ENCODE measurements at regions not wholly inside any gene's neighbourhood (a gene's known extent, or its start where the extent isn't known, plus 50 kb on each side); places are given as distances from the start of the nearest gene placed in this dataset.
"Not testable (repeated sequence)": the region's sequence is repeated elsewhere in the genome, so short reads cannot be mapped to it uniquely, and the experiment has no call there.

DNA sequence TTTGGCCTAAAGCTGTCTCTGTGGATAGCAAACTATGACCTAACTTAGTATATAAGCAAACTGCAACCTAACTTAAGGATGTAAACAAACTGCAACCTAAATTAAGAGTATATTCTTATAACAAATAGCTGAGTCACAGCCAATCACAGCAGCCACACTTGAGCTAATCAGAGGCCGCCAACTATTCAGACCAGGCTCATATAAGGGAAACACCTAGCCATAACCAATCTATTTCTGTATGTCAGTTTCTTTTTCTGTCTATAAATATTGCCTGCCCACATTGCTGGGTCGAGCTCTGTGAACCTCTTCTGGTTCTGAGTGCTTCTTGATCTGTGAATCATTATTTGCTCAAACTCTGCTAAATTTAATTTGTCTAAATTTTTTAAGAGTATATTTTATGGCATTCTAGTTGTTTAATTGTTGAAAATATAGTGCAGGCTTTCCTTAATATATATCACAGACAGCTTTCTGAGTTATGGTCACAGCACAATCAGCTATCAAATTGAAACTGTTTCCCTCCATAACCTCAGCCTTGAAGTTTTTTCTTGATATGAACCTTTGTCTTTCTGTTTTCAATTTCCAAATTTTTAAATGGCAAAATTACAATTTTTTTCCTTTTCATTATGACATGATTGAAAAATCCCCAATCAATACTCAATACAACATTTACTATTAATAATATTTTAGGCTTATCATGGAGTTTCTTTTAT is 327.1 kb upstream of the NUDT12 start:
- no peak for DNase-seq (ENCODE audit: low read depth in 1 of 2, low spot score in 1 of 2)
- TF ChIP-seq JUND (IDR thresholded peaks at IDR 0.05; ENCODE audit: low read depth), result no peak
- in situ Hi-C loops (cut with HindIII; ENCODE audit: low pct_unique_long_range_greater_than_20kb, low sequenced_read_pairs), result no loop called here

DNA sequence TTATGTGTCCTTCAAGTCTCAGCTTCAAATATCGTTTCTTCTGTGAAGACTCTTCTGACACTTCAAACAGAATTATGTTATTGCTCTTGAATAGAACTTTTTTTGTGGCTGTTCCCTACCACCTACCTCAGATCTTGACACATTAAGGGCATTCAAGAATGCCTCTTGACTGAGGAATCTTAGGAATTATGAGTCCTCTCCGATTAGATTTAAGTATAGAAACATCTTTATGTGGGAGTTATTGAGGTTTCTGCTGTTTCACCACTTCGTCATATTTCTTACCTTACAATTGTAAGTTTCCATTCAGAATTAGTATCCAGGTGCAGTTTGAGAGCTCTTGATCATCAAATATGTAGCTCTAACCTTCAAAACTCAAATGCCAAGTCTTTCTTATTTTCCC is 324.2 kb upstream of the NUDT12 start:
- DNase-seq (ENCODE audit: low read depth in 1 of 2, low spot score in 1 of 2), result no peak
- no peak for TF ChIP-seq JUND (IDR thresholded peaks at IDR 0.05; ENCODE audit: low read depth)
- in situ Hi-C loops (cut with HindIII; ENCODE audit: low pct_unique_long_range_greater_than_20kb, low sequenced_read_pairs), result no loop called here

- in situ Hi-C loops (cut with HindIII; ENCODE audit: low pct_unique_long_range_greater_than_20kb, low sequenced_read_pairs), result no loop called here
- DNase-seq (ENCODE audit: low read depth in 1 of 2, low spot score in 1 of 2), result no peak
- TF ChIP-seq JUND (IDR thresholded peaks at IDR 0.05; ENCODE audit: low read depth), result no peak
These were observed 320.6 kb upstream of the NUDT12 start for GRCh38 chr5:103883143-103883542.

DNA sequence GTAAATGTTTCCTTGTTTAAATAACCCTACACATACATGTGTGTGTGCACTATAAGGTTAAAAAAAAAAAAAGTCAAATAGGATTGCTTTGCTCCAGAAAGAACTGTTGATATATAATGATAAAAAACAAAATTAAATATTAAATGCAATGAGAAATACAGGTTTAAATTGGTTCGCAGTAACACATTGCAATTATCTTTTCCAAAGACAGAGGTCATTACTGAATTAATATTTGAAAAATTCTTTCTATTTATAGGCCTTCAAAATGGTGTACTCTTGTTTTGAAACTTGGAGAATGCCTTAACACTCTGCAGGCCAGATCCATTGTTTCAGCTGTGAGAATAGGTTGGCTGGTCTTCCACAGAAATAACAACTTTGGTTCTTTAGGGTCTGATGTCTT is 319.0 kb upstream of the NUDT12 start:
- no peak for TF ChIP-seq JUND (IDR thresholded peaks at IDR 0.05; ENCODE audit: low read depth)
- in situ Hi-C loops (cut with HindIII; ENCODE audit: low pct_unique_long_range_greater_than_20kb, low sequenced_read_pairs), result no loop called here
- no peak for DNase-seq (ENCODE audit: low read depth in 1 of 2, low spot score in 1 of 2)

GRCh38 chr5:103867857-103868598 is 305.4 kb upstream of the NUDT12 start:
- no peak for TF ChIP-seq JUND (IDR thresholded peaks at IDR 0.05; ENCODE audit: low read depth)
- in situ Hi-C loops (cut with HindIII; ENCODE audit: low pct_unique_long_range_greater_than_20kb, low sequenced_read_pairs), result no loop called here
- no peak for DNase-seq (ENCODE audit: low read depth in 1 of 2, low spot score in 1 of 2)

DNA sequence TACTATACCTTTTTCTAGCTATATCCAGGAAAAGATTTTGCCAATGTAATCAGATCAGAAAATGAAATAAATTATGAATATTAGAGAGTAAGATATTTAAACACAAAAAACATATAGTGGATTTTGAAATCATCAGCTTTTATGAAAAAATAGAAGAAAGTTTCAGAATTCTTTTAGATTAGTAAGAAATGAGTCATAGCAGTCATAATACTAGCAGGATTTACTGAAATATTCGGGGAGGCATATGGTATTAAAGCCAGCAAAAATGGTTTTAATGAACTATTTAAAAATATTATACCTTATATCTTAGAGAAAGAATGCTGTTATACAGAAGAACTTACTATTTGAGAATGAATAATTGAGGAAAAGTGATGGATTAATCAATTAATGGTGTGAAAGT is 303.6 kb upstream of the NUDT12 start:
- TF ChIP-seq JUND (IDR thresholded peaks at IDR 0.05; ENCODE audit: low read depth), result no peak
- in situ Hi-C loops (cut with HindIII; ENCODE audit: low pct_unique_long_range_greater_than_20kb, low sequenced_read_pairs), result no loop called here
- no peak for DNase-seq (ENCODE audit: low read depth in 1 of 2, low spot score in 1 of 2)

DNA sequence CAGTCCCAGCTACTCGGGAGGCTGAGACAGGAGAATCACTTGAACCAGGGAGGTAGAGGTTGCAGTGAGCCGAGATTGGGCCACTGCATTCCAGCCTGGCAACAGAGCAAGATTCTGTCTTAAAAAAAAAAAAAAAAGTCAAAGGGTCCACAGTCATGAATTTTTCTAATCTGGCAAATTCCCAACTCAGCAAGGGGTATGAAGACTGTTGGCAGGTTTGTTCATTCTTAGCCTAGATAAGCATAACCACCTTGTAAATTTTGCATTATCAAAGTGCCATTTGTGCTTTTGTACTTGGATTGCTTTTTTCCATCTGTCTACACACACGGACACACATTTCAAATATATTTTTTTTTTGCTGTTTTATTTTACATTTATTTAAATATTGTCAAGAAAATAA is 299.8 kb upstream of the NUDT12 start:
- no peak for DNase-seq (ENCODE audit: low read depth in 1 of 2, low spot score in 1 of 2)
- in situ Hi-C loops (cut with HindIII; ENCODE audit: low pct_unique_long_range_greater_than_20kb, low sequenced_read_pairs), result no loop called here
- TF ChIP-seq JUND (IDR thresholded peaks at IDR 0.05; ENCODE audit: low read depth), result no peak

DNA sequence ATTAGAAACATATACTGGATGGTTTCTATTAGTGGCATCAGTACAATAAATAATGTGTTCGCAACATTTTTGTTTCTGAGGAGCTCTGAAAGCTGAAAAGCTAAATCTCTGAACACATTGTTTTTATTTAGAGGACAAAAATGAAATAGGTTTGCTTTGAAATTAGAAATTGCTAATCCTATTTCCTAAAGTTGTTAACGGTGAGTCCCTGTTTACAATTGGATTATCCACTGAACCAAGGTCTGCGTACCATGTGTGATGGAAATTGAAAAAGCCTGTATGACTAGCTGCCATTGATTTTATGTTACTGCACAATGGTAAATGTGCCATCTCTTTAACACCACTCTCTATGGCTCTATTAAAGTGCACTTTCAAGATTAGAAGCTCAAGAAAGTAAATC is 297.7 kb upstream of the NUDT12 start:
- in situ Hi-C loops (cut with HindIII; ENCODE audit: low pct_unique_long_range_greater_than_20kb, low sequenced_read_pairs), result no loop called here
- DNase-seq (ENCODE audit: low read depth in 1 of 2, low spot score in 1 of 2), result no peak
- TF ChIP-seq JUND (IDR thresholded peaks at IDR 0.05; ENCODE audit: low read depth), result no peak

DNA sequence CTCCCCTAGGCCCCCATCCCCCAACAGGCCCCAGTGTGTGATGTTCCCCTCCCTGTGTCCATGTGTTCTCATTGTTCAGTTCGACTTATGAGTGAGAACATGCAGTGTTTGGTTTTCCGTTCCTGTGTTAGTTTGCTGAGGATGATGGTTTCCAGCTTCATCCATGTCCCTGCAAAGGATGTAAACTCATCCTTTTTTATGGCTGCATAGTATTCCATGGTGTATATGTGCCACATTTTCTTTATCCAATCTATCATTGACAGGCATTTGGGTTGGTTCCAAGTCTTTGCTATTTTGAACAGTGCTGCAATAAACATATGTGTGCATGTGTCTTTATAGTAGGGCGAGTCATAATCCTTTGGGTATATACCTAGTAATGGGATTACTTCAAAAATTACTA is 295.8 kb upstream of the NUDT12 start:
- in situ Hi-C loops (cut with HindIII; ENCODE audit: low pct_unique_long_range_greater_than_20kb, low sequenced_read_pairs); DNase-seq (ENCODE audit: low read depth in 1 of 2, low spot score in 1 of 2): not testable (repeated sequence)

GRCh38 chr5:103851091-103851490 is 288.5 kb upstream of the NUDT12 start:
- in situ Hi-C loops (cut with HindIII; ENCODE audit: low pct_unique_long_range_greater_than_20kb, low sequenced_read_pairs), result no loop called here
- TF ChIP-seq JUND (IDR thresholded peaks at IDR 0.05; ENCODE audit: low read depth), result no peak
- no peak for DNase-seq (ENCODE audit: low read depth in 1 of 2, low spot score in 1 of 2)

GRCh38 chr5:103849934-103850333 is 287.3 kb upstream of the NUDT12 start:
- in situ Hi-C loops (cut with HindIII; ENCODE audit: low pct_unique_long_range_greater_than_20kb, low sequenced_read_pairs), result no loop called here
- TF ChIP-seq JUND (IDR thresholded peaks at IDR 0.05; ENCODE audit: low read depth), result no peak
- no peak for DNase-seq (ENCODE audit: low read depth in 1 of 2, low spot score in 1 of 2)

- DNase-seq (ENCODE audit: low read depth in 1 of 2, low spot score in 1 of 2), result no peak
- TF ChIP-seq JUND (IDR thresholded peaks at IDR 0.05; ENCODE audit: low read depth), result no peak
- in situ Hi-C loops (cut with HindIII; ENCODE audit: low pct_unique_long_range_greater_than_20kb, low sequenced_read_pairs), result no loop called here
These were observed 284.5 kb upstream of the NUDT12 start for GRCh38 chr5:103847060-103847459.

- no peak for TF ChIP-seq JUND (IDR thresholded peaks at IDR 0.05; ENCODE audit: low read depth)
- in situ Hi-C loops (cut with HindIII; ENCODE audit: low pct_unique_long_range_greater_than_20kb, low sequenced_read_pairs), result no loop called here
- DNase-seq (ENCODE audit: low read depth in 1 of 2, low spot score in 1 of 2), result no peak
These were observed 280.3 kb upstream of the NUDT12 start for GRCh38 chr5:103842936-103843335.

DNA sequence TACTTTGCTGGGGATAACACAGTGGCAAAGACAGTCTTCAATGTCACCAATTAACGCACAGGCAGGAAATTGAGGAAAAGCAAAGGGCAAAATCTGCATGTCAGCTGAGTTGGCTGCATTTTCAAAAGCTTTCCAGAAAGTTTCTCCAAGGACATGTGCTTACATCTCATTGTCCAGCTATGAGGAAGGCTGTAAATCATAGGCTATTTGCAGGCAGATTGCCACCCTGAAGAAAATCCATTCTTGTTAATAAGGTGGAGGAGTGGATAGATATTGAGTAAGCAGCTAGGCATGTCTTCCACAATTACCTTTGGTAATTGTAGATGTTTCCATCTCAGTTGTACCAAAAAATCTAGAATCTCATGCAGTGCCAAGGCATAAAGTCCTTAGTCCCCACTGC is 278.0 kb upstream of the NUDT12 start:
- in situ Hi-C loops (cut with HindIII; ENCODE audit: low pct_unique_long_range_greater_than_20kb, low sequenced_read_pairs), result no loop called here
- no peak for TF ChIP-seq JUND (IDR thresholded peaks at IDR 0.05; ENCODE audit: low read depth)
- no peak for DNase-seq (ENCODE audit: low read depth in 1 of 2, low spot score in 1 of 2)
